GM23338 (cell line): ENCODE measurements at regions not wholly inside any gene's neighbourhood (a gene's known extent, or its start where the extent isn't known, plus 50 kb on each side); places are given as distances from the start of the nearest gene placed in this dataset.

Experiments used
- ATAC-seq: fragments of 200-7000 bp; cut with Tn5 transposase; 3 replicates; pipeline ENCODE4 v1.9.1; 2020
- DNase-seq: peaks from one replicate; pipeline ENCODE4 v3.0.0-alpha.2; 2015; ENCODE audit warnings: low spot score
- H2AFZ ChIP-seq: fragments of 200-600 bp; sonication (generic); 2 replicates; pipeline ENCODE4 v1.8.0; 2016; ENCODE audit warnings: antibody characterized with exemption, mild to moderate bottlenecking, moderate library complexity
- H3F3A ChIP-seq: fragments of 200-600 bp; sonication (generic); replicated peaks from 2 replicates; pipeline ENCODE4 v1.8.0; 2017; ENCODE audit warnings: antibody characterized with exemption, mixed run types, low read depth
- H3K27ac ChIP-seq: fragments of 200-600 bp; sonication (generic); 2 replicates; pipeline ENCODE4 v1.6.1; 2016; ENCODE audit warnings: low read depth
- H3K27me3 ChIP-seq: fragments of 200-600 bp; sonication (generic); 2 replicates; pipeline ENCODE4 v1.8.0; 2016; ENCODE audit warnings: mild to moderate bottlenecking, mixed run types, moderate library complexity; ENCODE audit not compliant: insufficient read depth
- H3K36me3 ChIP-seq: fragments of 200-600 bp; sonication (generic); 2 replicates; pipeline ENCODE4 v1.8.0; 2016; ENCODE audit warnings: mild to moderate bottlenecking; ENCODE audit not compliant: insufficient read depth
- H3K4me1 ChIP-seq: fragments of 200-600 bp; sonication (generic); 2 replicates; pipeline ENCODE4 v1.8.0; 2016; ENCODE audit warnings: mild to moderate bottlenecking, moderate library complexity; ENCODE audit not compliant: insufficient read depth
- H3K4me2 ChIP-seq: fragments of 200-600 bp; sonication (generic); 2 replicates; pipeline ENCODE4 v1.7.1; 2017; ENCODE audit warnings: mixed run types
- H3K4me3 ChIP-seq: fragments of 200-600 bp; sonication (generic); 2 replicates; pipeline ENCODE4 v1.6.1; 2016; ENCODE audit warnings: mixed run types
- H3K79me2 ChIP-seq: fragments of 200-600 bp; sonication (generic); replicated peaks from 2 replicates; pipeline ENCODE4 v1.8.0; 2017; ENCODE audit warnings: mild to moderate bottlenecking; ENCODE audit not compliant: insufficient read depth
- H3K9me2 ChIP-seq: fragments of 200-600 bp; sonication (generic); 2 replicates; pipeline ENCODE4 v1.8.0; 2017; ENCODE audit not compliant: insufficient read depth
- H4K20me1 ChIP-seq: fragments of 200-600 bp; sonication (generic); replicated peaks from 2 replicates; pipeline ENCODE4 v1.8.0; 2017; ENCODE audit warnings: mild to moderate bottlenecking; ENCODE audit not compliant: insufficient read depth
- H3K27ac Mint-ChIP-seq: 2 replicates; pipeline ENCODE4 v1.8.0; 2020; ENCODE audit warnings: inconsistent platforms, mild to moderate bottlenecking, moderate library complexity, mixed read lengths
- H3K27me3 Mint-ChIP-seq: 3 replicates; pipeline ENCODE4 v1.8.0; 2022; ENCODE audit warnings: low read depth, mild to moderate bottlenecking, moderate library complexity, mixed read lengths, inconsistent platforms; ENCODE audit not compliant: insufficient read depth, poor library complexity
- H3K36me3 Mint-ChIP-seq: 3 replicates; pipeline ENCODE4 v1.8.0; 2021; ENCODE audit warnings: low read depth, mild to moderate bottlenecking, inconsistent platforms, moderate library complexity, mixed read lengths
- H3K4me1 Mint-ChIP-seq: 3 replicates; pipeline ENCODE4 v1.8.0; 2020; ENCODE audit warnings: mild to moderate bottlenecking, inconsistent platforms, mixed read lengths
- H3K4me3 Mint-ChIP-seq: 3 replicates; pipeline ENCODE4 v1.8.0; 2021; ENCODE audit warnings: moderate library complexity, mild to moderate bottlenecking, inconsistent platforms, mixed read lengths
- H3K9me3 Mint-ChIP-seq: 3 replicates; pipeline ENCODE4 v1.8.0; 2020; ENCODE audit warnings: moderate library complexity, mild to moderate bottlenecking, inconsistent platforms, mixed read lengths
- CREB1 ChIP-seq: fragments of 250-450 bp; sonication (Bioruptor Pico); IDR thresholded peaks from 2 replicates; pipeline ENCODE4 v1.5.0; 2020; ENCODE audit warnings: low read depth, mild to moderate bottlenecking, moderate library complexity
- EZH2phosphoT487 ChIP-seq: fragments of 200-600 bp; sonication (generic); IDR thresholded peaks from one replicate; pipeline ENCODE4 v1.8.1; 2018; ENCODE audit warnings: antibody characterized with exemption; ENCODE audit not compliant: unreplicated experiment
- JUNB ChIP-seq: IDR thresholded peaks from one replicate; pipeline ENCODE4 v1.6.1; 2016; ENCODE audit warnings: antibody characterized with exemption; ENCODE audit not compliant: unreplicated experiment
- NANOG ChIP-seq: IDR thresholded peaks from 2 replicates; pipeline ENCODE4 v1.6.1; 2016; ENCODE audit warnings: antibody characterized with exemption, borderline replicate concordance
- POLR2AphosphoS5 ChIP-seq: IDR thresholded peaks from 2 replicates; pipeline ENCODE4 v1.6.1; 2016; ENCODE audit warnings: antibody characterized with exemption, low read depth
- STAT1 ChIP-seq: IDR thresholded peaks from one replicate; pipeline ENCODE4 v1.6.1; 2016; ENCODE audit warnings: antibody characterized with exemption; ENCODE audit not compliant: unreplicated experiment
- ZNF331 ChIP-seq: fragments of 250-450 bp; sonication (Bioruptor Pico); IDR thresholded peaks from 2 replicates; pipeline ENCODE4 v1.5.0; 2020; ENCODE audit warnings: low read depth, mild to moderate bottlenecking, moderate library complexity
- TF ChIP-seq, protein P1 (sequence below): IDR thresholded peaks from one replicate; pipeline ENCODE4 v1.6.1; 2018; ENCODE audit warnings: antibody characterized with exemption; ENCODE audit not compliant: unreplicated experiment
- TF ChIP-seq, protein P2 (sequence below), 2 experiments: fragments of 200-600 bp in 1 of 2; sonication (generic) in 1 of 2; conservative IDR thresholded peaks; 2 replicates each; pipeline versions ENCODE4 v1.5.1 to v1.6.1; 2016 to 2017; ENCODE audit warnings: antibody characterized with exemption in 2 of 2, low read depth in 2 of 2, mild to moderate bottlenecking in 2 of 2, moderate library complexity in 1 of 2
- TF ChIP-seq, protein P3 (sequence below): fragments of 250-450 bp; sonication (Bioruptor Pico); IDR thresholded peaks from 2 replicates; pipeline ENCODE4 v1.5.0; 2020; ENCODE audit warnings: mild to moderate bottlenecking, moderate library complexity

DNA sequence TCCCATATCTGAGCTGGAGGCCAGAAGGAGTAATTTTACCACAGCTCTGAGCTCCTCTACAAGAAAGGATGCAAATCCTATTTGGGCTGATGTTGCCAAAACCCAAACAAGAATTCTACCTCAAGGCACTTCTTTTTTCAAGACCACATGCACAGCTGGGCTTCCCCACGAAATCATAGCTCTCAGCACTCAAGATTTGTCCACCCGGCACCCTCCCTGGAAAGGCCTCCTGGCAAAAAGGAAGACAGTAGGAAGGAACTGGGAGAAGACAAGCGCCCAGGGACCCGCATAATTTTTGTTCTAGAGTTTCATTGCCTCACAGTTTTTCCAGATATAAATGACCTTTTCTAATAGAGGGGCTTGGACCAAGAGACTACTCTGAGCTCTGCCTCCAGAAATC lies 90.5 kb downstream of the BANF2 start:
- no peaks in the 10 kb centered on the region for H3F3A ChIP-seq
- Mint-ChIP-seq H3K4me3 (no peak overlapping the region), H3K36me3 (no peaks in the 10 kb centered on the region), H3K4me1 (peaks cover 8% of the 10 kb centered on the region; the same call in 2 of the 3 replicates), H3K9me3 (peaks cover 4% of the 10 kb centered on the region; the same call in 1 of the 3 replicates), H3K27me3 (peaks cover 19% of the 10 kb centered on the region), H3K27ac (no peak overlapping the region)
- H3K27me3 ChIP-seq, result no peaks in the 10 kb centered on the region
- no peak overlapping the region for H3K4me3 ChIP-seq
- H3K4me2 ChIP-seq, result no peak overlapping the region
- TF ChIP-seq NANOG (no peak), POLR2AphosphoS5 (no peak), JUNB (no peak), ZNF331 (CRISPR knock-in tag) (no peak), CREB1 (CRISPR knock-in tag) (no peak), STAT1 (no peak), EZH2phosphoT487 (no peak)
- TF ChIP-seq, protein P1, sequence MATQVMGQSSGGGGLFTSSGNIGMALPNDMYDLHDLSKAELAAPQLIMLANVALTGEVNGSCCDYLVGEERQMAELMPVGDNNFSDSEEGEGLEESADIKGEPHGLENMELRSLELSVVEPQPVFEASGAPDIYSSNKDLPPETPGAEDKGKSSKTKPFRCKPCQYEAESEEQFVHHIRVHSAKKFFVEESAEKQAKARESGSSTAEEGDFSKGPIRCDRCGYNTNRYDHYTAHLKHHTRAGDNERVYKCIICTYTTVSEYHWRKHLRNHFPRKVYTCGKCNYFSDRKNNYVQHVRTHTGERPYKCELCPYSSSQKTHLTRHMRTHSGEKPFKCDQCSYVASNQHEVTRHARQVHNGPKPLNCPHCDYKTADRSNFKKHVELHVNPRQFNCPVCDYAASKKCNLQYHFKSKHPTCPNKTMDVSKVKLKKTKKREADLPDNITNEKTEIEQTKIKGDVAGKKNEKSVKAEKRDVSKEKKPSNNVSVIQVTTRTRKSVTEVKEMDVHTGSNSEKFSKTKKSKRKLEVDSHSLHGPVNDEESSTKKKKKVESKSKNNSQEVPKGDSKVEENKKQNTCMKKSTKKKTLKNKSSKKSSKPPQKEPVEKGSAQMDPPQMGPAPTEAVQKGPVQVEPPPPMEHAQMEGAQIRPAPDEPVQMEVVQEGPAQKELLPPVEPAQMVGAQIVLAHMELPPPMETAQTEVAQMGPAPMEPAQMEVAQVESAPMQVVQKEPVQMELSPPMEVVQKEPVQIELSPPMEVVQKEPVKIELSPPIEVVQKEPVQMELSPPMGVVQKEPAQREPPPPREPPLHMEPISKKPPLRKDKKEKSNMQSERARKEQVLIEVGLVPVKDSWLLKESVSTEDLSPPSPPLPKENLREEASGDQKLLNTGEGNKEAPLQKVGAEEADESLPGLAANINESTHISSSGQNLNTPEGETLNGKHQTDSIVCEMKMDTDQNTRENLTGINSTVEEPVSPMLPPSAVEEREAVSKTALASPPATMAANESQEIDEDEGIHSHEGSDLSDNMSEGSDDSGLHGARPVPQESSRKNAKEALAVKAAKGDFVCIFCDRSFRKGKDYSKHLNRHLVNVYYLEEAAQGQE, result no peak
- TF ChIP-seq, protein P2, sequence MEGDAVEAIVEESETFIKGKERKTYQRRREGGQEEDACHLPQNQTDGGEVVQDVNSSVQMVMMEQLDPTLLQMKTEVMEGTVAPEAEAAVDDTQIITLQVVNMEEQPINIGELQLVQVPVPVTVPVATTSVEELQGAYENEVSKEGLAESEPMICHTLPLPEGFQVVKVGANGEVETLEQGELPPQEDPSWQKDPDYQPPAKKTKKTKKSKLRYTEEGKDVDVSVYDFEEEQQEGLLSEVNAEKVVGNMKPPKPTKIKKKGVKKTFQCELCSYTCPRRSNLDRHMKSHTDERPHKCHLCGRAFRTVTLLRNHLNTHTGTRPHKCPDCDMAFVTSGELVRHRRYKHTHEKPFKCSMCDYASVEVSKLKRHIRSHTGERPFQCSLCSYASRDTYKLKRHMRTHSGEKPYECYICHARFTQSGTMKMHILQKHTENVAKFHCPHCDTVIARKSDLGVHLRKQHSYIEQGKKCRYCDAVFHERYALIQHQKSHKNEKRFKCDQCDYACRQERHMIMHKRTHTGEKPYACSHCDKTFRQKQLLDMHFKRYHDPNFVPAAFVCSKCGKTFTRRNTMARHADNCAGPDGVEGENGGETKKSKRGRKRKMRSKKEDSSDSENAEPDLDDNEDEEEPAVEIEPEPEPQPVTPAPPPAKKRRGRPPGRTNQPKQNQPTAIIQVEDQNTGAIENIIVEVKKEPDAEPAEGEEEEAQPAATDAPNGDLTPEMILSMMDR (conservative IDR thresholded peaks at IDR 0.05; ENCODE audit: low read depth in 2 of 2), result no peak
- TF ChIP-seq, protein P3, sequence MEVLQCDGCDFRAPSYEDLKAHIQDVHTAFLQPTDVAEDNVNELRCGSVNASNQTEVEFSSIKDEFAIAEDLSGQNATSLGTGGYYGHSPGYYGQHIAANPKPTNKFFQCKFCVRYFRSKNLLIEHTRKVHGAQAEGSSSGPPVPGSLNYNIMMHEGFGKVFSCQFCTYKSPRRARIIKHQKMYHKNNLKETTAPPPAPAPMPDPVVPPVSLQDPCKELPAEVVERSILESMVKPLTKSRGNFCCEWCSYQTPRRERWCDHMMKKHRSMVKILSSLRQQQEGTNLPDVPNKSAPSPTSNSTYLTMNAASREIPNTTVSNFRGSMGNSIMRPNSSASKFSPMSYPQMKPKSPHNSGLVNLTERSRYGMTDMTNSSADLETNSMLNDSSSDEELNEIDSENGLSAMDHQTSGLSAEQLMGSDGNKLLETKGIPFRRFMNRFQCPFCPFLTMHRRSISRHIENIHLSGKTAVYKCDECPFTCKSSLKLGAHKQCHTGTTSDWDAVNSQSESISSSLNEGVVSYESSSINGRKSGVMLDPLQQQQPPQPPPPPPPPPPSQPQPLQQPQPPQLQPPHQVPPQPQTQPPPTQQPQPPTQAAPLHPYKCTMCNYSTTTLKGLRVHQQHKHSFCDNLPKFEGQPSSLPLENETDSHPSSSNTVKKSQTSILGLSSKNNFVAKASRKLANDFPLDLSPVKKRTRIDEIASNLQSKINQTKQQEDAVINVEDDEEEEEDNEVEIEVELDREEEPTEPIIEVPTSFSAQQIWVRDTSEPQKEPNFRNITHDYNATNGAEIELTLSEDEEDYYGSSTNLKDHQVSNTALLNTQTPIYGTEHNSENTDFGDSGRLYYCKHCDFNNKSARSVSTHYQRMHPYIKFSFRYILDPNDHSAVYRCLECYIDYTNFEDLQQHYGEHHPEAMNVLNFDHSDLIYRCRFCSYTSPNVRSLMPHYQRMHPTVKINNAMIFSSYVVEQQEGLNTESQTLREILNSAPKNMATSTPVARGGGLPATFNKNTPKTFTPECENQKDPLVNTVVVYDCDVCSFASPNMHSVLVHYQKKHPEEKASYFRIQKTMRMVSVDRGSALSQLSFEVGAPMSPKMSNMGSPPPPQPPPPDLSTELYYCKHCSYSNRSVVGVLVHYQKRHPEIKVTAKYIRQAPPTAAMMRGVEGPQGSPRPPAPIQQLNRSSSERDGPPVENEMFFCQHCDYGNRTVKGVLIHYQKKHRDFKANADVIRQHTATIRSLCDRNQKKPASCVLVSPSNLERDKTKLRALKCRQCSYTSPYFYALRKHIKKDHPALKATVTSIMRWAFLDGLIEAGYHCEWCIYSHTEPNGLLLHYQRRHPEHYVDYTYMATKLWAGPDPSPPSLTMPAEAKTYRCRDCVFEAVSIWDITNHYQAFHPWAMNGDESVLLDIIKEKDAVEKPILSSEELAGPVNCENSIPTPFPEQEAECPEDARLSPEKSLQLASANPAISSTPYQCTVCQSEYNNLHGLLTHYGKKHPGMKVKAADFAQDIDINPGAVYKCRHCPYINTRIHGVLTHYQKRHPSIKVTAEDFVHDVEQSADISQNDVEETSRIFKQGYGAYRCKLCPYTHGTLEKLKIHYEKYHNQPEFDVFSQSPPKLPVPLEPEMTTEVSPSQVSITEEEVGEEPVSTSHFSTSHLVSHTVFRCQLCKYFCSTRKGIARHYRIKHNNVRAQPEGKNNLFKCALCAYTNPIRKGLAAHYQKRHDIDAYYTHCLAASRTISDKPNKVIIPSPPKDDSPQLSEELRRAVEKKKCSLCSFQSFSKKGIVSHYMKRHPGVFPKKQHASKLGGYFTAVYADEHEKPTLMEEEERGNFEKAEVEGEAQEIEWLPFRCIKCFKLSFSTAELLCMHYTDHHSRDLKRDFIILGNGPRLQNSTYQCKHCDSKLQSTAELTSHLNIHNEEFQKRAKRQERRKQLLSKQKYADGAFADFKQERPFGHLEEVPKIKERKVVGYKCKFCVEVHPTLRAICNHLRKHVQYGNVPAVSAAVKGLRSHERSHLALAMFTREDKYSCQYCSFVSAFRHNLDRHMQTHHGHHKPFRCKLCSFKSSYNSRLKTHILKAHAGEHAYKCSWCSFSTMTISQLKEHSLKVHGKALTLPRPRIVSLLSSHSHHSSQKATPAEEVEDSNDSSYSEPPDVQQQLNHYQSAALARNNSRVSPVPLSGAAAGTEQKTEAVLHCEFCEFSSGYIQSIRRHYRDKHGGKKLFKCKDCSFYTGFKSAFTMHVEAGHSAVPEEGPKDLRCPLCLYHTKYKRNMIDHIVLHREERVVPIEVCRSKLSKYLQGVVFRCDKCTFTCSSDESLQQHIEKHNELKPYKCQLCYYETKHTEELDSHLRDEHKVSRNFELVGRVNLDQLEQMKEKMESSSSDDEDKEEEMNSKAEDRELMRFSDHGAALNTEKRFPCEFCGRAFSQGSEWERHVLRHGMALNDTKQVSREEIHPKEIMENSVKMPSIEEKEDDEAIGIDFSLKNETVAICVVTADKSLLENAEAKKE (CRISPR knock-in tag), result no peak
- no peaks in the 10 kb centered on the region for H4K20me1 ChIP-seq
- H3K9me2 ChIP-seq, result 0 out of 2 replicates have a peak, but pooled peaks cover 4% of the 10 kb centered on the region
- no peak overlapping the region for H2AFZ ChIP-seq
- no peaks in the 10 kb centered on the region for H3K4me1 ChIP-seq
- no peaks in the 10 kb centered on the region for H3K36me3 ChIP-seq
- DNase-seq, result no peak
- no peak for ATAC-seq
- H3K79me2 ChIP-seq, result no peaks in the 10 kb centered on the region
- no peak overlapping the region for H3K27ac ChIP-seq
